Dermis blood vessel endothelial cell (primary cell): ENCODE measurements at regions not wholly inside any gene's neighbourhood (a gene's known extent, or its start where the extent isn't known, plus 50 kb on each side); places are given as distances from the start of the nearest gene placed in this dataset.
"Not testable (repeated sequence)": the region's sequence is repeated elsewhere in the genome, so short reads cannot be mapped to it uniquely, and the experiment has no call there.

Experiments used
- DNase-seq: peaks from one replicate; pipeline ENCODE4 v3.0.0; 2010

- DNase-seq: no peak
Measured at GRCh38 chr16:13471036-13471435, 448.9 kb upstream of the ERCC4 start.

DNA sequence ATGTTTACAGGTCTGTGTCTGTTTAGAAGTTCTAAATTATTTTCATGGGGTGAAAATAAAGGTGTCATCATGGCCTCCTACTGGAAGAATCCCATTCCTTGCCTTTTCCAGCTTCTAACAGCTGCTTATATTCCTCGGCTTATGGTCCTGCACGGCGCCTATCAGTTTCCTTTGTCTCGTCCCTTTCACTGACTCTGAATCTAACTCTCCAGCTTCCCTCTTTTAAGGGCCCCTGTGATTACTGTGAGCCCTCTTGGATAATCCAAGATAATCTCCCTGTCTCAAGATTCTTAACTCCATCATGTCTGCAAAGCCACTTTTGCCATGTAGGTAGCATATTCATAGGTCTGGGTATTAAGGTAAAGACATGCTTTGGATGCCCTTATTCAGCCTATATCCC lies 441.0 kb upstream of the ERCC4 start:
- DNase-seq: no peak

DNA sequence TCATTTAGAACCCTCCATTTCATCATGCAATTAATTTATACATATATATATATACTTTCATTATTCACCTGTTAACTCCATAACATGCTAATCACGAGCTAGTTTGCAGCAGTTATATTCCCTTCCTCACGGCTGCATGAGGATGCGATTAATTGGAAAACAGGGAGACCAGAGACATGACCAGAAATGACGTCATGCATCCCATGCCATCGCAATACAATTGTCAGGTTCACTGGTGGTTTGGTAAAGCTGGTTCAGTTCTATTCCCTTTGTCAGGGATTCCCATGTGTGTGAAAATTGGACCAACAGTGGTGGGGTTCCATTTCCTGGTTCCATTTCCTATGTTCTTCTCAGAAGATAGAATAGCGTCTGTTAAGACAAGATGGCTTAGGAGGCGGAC lies 440.4 kb upstream of the ERCC4 start:
- no peak for DNase-seq

DNA sequence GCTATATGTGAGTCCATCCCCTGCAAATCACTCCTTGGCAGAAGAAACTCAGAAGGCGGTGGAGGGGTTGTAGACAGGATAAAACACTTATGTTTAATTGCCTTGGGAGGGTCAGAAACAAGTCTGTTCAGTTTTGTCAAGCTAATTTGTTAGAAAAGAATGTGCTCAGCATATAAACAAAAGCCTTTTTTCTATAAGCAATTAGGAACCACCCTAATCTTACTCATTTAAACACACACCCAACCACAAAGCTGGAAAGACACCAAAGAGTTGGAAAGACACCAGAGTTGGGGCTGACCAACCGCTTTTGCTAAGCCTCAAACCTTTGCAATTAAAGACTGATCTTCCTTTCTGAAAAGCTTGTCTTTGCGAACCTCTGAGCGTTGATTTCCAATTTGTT lies 439.2 kb upstream of the ERCC4 start:
- no peak for DNase-seq

- no peak for DNase-seq
Measured at GRCh38 chr16:13483121-13483520, 436.8 kb upstream of the ERCC4 start.

DNA sequence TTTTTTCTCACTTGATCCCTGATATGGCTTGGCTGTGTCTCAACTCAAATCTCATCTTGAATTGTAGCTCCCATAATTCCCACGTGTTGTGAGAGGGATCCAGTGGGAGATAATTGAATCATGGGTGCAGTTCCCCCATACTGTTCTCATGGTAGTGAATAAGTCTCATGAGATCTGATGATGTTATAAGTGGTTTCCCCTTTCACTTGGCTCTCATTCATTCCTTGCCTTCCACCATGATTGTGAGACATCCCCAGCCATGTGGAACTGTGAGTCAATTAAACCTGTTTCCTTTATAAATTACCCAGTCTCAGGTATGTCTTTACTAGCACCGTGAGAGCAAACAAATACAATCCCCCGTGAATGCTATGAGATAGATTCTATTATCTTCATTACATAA lies 430.5 kb upstream of the ERCC4 start:
- not testable (repeated sequence) for DNase-seq

DNA sequence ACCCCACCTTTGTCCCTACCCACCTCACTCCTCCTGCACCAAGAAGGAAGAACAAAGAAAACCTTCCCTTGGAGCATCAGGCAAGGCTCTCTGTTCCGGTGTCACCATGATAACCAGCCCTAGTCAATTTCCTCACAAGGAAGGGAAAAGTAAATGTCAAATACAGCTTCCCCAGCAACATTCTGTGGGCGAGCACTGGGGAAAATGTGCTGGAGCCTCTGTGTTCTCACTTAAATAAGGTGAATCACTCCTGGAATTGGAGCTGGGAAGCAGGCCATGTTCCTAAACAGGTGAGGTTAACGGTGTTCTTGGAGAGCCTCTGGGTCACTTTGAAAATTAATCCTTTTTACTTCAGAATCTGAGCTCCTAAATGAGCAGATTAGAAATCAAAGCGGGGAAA lies 427.9 kb upstream of the ERCC4 start:
- no peak for DNase-seq

- DNase-seq: no peak
Measured at GRCh38 chr16:13503960-13504635, 415.9 kb upstream of the ERCC4 start.

GRCh38 chr16:13507530-13507929 lies 412.4 kb upstream of the ERCC4 start:
- DNase-seq: no peak

DNA sequence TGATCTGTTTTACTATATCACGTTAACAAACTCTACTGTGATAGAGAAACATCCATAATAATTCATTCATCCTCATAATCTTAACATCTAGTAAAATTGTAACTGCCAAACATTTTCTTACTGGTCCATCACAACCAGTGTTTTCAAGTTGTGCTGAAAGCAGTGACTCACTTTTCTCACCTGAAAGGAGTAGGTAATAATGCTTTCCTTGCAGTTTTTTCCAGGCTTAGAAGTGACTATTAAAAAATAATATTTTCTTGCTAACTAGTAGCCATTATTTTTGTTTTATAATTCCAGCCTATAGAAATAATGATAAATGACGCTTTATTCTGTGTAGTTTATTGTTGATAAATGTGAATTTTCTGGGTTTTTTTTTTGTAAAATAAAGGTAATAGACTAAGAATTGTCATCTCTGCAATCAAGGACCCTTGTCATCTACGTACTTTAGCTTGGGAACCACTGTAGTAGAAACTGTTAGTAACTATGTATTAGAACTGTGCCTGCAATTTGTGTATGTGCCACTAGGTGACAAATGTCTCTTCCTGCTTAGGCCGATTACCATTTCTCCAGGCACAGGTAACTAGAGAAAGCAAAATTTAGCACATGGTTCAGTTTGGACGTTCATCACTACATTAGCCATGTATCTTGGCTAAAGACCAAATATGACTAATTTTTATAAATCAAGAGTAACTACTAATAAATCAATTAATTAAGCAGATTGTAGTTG lies 409.4 kb upstream of the ERCC4 start:
- DNase-seq: no peak

- DNase-seq: no peak
Measured at GRCh38 chr16:13517841-13518240, 402.1 kb upstream of the ERCC4 start.

DNA sequence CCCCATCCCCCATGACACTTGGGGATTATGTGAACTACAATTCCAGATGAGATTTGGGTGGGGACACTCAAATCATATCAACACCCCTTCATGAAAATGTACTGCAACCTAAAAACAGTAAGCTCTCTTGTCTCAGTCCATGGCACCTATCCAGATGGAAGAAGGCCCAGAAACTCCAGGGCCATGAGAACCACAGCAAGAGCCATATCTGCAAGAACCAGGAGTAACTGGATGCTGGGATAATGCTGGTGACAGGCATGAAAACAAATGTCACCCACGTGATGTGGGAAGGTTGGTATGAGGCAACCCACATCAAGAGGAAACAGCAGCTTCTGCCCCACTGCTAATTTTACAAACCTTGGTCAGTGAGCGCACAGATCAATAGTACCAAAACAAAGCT lies 400.1 kb upstream of the ERCC4 start:
- DNase-seq: no peak

- no peak for DNase-seq
Measured at GRCh38 chr16:13521356-13521755, 398.6 kb upstream of the ERCC4 start.

GRCh38 chr16:13527332-13527731 lies 392.6 kb upstream of the ERCC4 start:
- no peak for DNase-seq

DNA sequence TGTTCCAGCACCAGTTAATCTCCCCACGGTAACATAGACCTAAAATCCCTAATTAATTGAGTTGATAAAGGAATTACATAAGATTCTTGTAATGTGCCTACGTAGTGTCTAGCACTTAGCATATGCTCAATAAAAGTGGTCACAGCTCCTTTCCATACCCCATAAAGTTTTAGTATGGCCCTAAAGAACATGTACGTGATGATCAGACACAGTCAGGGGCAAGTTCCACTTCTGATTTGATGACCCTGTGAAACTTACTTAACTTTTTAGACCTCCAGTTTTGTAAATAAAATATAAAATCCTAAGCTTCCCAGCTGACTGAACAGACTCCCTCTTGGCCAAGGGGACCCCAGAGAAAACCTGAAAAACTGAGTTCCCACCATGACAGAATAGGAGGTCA lies 391.3 kb upstream of the ERCC4 start:
- no peak for DNase-seq

GRCh38 chr16:13529193-13529982 lies 390.6 kb upstream of the ERCC4 start:
- no peak for DNase-seq

DNA sequence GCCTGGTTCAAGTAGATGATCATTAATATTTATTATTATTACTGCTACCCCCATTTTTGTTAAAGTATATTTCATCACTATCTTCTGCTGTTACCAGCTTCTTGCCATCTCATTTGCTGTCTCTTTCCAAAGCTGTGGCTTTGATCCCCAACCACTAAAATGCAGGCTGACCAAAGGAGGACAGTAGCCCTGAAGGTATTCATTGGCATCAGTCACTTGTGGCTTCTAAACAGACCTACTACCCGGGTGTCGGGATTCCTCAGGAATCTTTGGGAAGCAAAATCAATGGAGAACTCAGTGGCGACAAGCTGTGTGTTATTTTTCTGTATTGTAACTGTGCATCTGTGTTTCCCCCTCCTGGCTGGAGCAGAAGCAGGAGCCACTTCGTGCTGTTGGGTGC lies 379.2 kb upstream of the ERCC4 start:
- DNase-seq: no peak

DNA sequence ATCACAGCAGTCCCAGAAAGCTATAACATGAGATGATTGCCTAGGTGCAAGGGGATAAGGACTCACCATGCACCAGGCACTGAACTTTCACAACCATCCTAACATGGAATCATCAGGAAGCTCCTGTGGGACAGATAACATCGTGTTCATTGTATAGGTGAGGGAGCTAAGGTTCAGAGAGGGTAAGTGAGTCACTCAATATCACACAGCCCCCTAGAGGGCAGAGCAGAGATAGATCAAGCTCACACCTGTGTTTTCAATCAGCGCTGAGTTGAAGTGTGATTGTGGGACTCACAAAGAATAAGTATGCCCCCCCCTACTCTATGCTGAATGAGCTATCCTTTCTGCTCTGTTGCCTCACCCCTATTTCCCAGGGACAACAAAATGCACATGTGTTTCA lies 377.7 kb upstream of the ERCC4 start:
- DNase-seq: no peak

DNA sequence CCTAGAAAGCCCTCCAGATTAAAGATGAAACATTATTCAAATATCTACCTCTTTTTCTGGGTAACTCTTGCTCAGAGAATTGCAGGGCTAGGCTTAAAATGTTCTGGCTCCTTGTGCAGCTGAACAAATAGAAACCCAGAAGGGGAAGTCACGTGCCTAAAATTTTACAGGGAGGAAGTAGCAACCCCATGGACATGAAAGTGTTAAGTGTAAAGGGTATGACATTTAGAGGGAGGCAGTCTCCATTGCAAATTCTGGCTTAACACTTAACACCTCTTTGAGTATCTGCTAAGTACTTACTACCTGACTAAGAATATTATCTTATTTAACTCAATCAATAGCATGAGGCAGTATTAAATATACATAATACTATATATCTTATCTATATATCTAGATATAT lies 376.1 kb upstream of the ERCC4 start:
- DNase-seq: no peak

- DNase-seq: no peak
Measured at GRCh38 chr16:13545271-13545670, 374.7 kb upstream of the ERCC4 start.

DNA sequence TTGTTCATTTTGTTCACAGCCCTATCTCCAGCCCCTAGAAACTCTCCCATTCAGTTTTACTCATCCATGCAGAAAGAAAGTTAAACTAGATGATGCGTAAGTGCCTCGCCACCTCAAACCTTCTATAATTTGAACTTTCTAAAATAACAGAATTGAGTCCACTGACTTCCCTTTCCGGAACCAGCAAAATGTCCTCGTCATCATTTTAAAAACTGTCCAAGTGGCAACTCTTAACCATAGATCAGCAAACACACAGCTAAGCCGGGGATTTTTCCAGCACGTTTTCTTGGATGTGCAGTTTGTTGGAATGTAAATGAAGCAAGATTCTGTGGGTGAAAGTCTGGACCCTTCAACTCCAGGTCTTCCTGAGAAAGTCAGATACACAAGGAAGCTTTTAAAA lies 369.7 kb upstream of the ERCC4 start:
- DNase-seq: no peak

DNA sequence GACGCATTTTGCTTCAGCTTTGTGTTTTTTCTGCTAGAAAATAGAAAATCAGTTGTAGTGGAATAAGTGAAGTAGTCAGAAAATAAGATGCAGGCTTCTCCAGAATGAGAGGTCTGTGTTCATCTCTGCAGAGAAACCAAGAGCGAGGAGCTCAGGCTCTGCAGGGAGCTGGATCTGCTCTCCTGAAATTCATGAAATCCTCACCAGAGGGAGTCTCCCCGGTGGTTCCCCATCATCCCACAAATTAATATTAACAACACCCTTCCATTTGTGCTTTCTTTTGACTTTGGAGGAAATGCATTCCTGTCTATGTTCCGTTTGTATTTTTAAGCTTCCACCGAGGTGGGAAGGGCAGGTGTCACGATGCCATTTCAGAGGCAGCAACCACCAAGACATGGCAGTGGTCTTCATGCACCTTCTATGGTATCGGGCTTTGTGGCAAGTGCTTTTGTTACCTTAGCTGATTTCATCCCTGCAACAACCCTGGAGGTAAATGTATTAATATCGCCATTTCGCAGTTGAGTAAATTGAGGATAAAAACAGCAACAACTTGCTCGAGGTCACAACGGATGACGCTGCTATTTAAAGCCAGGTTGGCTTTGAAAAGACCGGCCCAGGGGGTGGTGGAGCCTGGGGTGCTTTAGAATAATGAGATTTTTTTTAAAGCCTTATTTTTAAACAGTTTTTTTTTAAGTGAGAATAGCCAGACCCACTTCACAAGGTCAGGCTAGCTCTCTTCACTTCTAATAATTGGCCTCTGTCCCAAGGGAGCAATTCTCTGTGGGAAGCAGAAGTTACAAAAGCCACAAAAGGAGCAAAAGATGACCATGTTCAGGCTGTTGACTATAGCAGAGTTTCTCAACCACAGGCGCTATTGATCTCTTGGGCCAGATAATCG lies 367.6 kb upstream of the ERCC4 start:
- no peak for DNase-seq

GRCh38 chr16:13552960-13553257 lies 367.0 kb upstream of the ERCC4 start:
- DNase-seq: no peak
